ENCODE measurements at regions not wholly inside any gene's neighbourhood (a gene's known extent, or its start where the extent isn't known, plus 50 kb on each side); places are given as distances from the start of the nearest gene placed in this dataset.

- no peak for DNase-seq (ENCODE audit: low spot score)
- no peak overlapping the region for H3K27ac ChIP-seq
- ChIA-PET CTCF (no interaction called here), POLR2A (ENCODE audit: low non-redundant PET) (no interaction called here)
- TF ChIP-seq, protein P1, sequence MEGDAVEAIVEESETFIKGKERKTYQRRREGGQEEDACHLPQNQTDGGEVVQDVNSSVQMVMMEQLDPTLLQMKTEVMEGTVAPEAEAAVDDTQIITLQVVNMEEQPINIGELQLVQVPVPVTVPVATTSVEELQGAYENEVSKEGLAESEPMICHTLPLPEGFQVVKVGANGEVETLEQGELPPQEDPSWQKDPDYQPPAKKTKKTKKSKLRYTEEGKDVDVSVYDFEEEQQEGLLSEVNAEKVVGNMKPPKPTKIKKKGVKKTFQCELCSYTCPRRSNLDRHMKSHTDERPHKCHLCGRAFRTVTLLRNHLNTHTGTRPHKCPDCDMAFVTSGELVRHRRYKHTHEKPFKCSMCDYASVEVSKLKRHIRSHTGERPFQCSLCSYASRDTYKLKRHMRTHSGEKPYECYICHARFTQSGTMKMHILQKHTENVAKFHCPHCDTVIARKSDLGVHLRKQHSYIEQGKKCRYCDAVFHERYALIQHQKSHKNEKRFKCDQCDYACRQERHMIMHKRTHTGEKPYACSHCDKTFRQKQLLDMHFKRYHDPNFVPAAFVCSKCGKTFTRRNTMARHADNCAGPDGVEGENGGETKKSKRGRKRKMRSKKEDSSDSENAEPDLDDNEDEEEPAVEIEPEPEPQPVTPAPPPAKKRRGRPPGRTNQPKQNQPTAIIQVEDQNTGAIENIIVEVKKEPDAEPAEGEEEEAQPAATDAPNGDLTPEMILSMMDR (conservative IDR thresholded peaks at IDR 0.05; ENCODE audit: low read depth): no peak
Measured at GRCh38 chr3:72594615-72595215, 253.5 kb downstream of the SHQ1 start.

GRCh38 chr3:72593881-72594397 lies 254.3 kb downstream of the SHQ1 start:
- ChIA-PET POLR2A (ENCODE audit: low non-redundant PET) (no interaction called here), CTCF (no interaction called here)
- TF ChIP-seq, protein P1 (conservative IDR thresholded peaks at IDR 0.05; ENCODE audit: low read depth): no peak
- H3K27ac ChIP-seq: no peak overlapping the region
- DNase-seq (ENCODE audit: low spot score): no peak

DNA sequence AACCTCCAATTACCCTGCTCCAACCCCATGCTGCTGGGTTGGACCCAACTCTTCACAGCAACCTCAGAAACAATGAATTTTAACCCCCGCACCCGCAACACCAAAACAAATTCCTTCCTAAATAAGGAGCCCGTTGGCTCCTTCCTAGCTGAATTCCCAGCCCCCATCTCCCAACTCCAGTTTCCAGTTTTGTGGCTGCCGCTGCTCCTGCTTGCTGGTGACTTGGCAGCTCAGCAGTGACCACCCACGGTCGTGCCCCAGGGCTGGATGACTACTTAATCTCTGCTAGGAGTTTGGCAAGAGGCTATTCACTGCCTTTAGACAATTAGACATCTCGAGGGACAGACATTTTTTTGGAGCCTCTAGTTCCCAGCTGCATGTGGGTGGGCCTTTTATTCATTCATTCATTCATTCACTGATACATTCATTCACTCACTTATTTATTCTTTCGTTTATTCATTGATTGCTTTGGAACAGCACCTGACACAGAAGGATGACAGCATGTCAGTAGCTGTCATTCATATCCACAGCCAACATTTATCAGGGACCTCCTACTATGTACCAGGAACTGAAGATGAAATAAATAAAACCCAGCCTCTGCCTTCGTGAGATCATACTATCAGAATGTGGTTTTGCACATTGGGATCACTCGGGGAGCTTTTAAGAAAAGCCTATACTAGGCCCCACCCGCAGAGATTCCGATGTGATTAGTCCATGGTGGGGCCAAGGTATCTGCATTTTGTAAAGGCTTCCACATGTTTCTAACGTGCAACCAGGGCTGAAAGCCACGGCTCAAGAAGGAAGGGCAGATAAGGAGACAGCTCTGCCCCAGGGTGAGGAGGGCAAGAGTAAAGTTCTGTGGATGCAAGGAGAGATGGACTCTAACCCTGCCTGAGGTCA lies 256.5 kb downstream of the SHQ1 start:
- peak; percentile 58 for DNase-seq (ENCODE audit: low spot score)
- TF ChIP-seq, protein P1 (conservative IDR thresholded peaks at IDR 0.05; ENCODE audit: low read depth): no peak
- H3K27ac ChIP-seq: no peak overlapping the region
- ChIA-PET POLR2A (ENCODE audit: low non-redundant PET) (no interaction called here), CTCF (interaction anchor here (0.7 kb wide), 1 partner anchor 13 kb away, joined by 5 read pairs; no protein-coding TSS in a partner anchor)

- TF ChIP-seq, protein P1 (conservative IDR thresholded peaks at IDR 0.05; ENCODE audit: low read depth): no peak
- POLR2A ChIA-PET (ENCODE audit: low non-redundant PET): no interaction called here
- CTCF ChIA-PET: no interaction called here
- H3K27ac ChIP-seq: no peak overlapping the region
- no peak for DNase-seq (ENCODE audit: low spot score)
Measured at GRCh38 chr3:72590732-72591221, 257.5 kb downstream of the SHQ1 start.

GRCh38 chr3:72587282-72587681 lies 261.0 kb downstream of the SHQ1 start:
- H3K27ac ChIP-seq: no peak overlapping the region
- POLR2A ChIA-PET (ENCODE audit: low non-redundant PET): no interaction called here
- TF ChIP-seq, protein P1 (conservative IDR thresholded peaks at IDR 0.05; ENCODE audit: low read depth): no peak
- CTCF ChIA-PET: no interaction called here
- DNase-seq (ENCODE audit: low spot score): no peak

DNA sequence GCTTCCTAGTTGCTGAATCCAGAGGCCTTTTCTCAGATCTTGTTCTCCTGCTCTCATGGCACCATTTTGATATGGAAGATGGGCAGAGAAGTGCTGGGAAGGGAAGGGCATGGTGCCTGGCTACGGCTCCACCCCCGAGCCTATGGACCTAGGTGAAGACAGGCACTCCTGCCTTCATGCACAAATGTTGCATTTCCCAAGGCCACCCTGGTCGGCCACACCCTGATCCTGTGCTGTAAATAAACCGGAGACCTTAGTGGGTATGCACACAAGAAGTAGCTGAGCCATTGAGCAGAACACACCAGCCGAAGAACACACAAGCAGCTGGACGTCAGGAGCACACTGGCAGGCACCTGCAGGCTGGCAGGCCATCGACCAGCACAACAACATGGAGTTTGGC lies 261.6 kb downstream of the SHQ1 start:
- POLR2A ChIA-PET (ENCODE audit: low non-redundant PET): no interaction called here
- CTCF ChIA-PET: no interaction called here
- no peak for DNase-seq (ENCODE audit: low spot score)
- TF ChIP-seq, protein P1 (conservative IDR thresholded peaks at IDR 0.05; ENCODE audit: low read depth): no peak
- no peak overlapping the region for H3K27ac ChIP-seq
